MG63 (cell line): ENCODE measurements at regions not wholly inside any gene's neighbourhood (a gene's known extent, or its start where the extent isn't known, plus 50 kb on each side); places are given as distances from the start of the nearest gene placed in this dataset.
A peak's percentile ranks its signal among the peaks of the same experiment; 100 is the strongest.

ENCODE experiments used
- DNase-seq: peaks from one replicate; pipeline ENCODE4 v3.0.0-alpha.2; 2020
- H3K27me3 ChIP-seq: fragments of 250-450 bp; sonication (Bioruptor Pico); 2 replicates; pipeline ENCODE4 v1.5.1; 2020; ENCODE audit warnings: mild to moderate bottlenecking, moderate library complexity
- H3K36me3 ChIP-seq: fragments of 250-450 bp; sonication (Bioruptor Pico); 2 replicates; pipeline ENCODE4 v1.5.1; 2020; ENCODE audit warnings: mild to moderate bottlenecking, moderate library complexity
- H3K4me3 ChIP-seq: fragments of 250-450 bp; sonication (Bioruptor Pico); 2 replicates; pipeline ENCODE4 v1.5.1; 2020; ENCODE audit warnings: mild to moderate bottlenecking, moderate library complexity
- H3K9me3 ChIP-seq: fragments of 250-450 bp; sonication (Bioruptor Pico); 2 replicates; pipeline ENCODE4 v1.5.1; 2020; ENCODE audit warnings: mild to moderate bottlenecking, moderate library complexity

GRCh38 chr1:68320349-68320748, 88.0 kb upstream of the WLS start:
- no peak for DNase-seq
- Histone ChIP-seq H3K36me3 (no peaks in the 10 kb centered on the region), H3K9me3 (no peaks in the 10 kb centered on the region), H3K27me3 (no peaks in the 10 kb centered on the region), H3K4me3 (no peak overlapping the region)

- Histone ChIP-seq H3K9me3 (no peaks in the 10 kb centered on the region), H3K36me3 (no peaks in the 10 kb centered on the region), H3K27me3 (no peaks in the 10 kb centered on the region), H3K4me3 (no peak overlapping the region)
- DNase-seq: no peak
Measured at GRCh38 chr1:68319907-68320306, 87.6 kb upstream of the WLS start.

DNA sequence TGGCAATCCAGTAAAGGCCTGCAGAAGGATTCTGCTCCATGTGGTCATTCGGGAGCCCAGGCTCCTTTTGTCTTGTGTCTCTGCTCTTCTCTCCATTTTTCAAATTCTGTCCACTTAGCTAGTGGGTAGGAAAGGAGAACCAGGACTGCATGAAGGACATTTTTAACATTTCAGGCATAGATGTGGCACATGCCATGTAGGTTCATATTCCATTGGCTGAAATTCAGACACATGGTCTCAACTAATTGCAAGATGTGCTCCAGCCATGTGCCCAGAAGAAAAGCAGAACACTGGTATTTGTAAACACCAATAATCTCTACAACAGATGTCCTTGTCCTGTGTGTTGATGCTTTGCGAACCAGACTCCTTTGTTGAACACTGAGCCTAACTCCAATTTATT, 85.2 kb upstream of the WLS start:
- H3K27me3 ChIP-seq: no peaks in the 10 kb centered on the region
- H3K9me3 ChIP-seq: no peaks in the 10 kb centered on the region
- H3K36me3 ChIP-seq: no peaks in the 10 kb centered on the region
- H3K4me3 ChIP-seq: no peak overlapping the region
- no peak for DNase-seq

GRCh38 chr1:68314151-68314780, 81.9 kb upstream of the WLS start:
- H3K9me3 ChIP-seq: no peaks in the 10 kb centered on the region
- H3K27me3 ChIP-seq: no peaks in the 10 kb centered on the region
- no peaks in the 10 kb centered on the region for H3K36me3 ChIP-seq
- DNase-seq: no peak
- H3K4me3 ChIP-seq: no peak overlapping the region

DNA sequence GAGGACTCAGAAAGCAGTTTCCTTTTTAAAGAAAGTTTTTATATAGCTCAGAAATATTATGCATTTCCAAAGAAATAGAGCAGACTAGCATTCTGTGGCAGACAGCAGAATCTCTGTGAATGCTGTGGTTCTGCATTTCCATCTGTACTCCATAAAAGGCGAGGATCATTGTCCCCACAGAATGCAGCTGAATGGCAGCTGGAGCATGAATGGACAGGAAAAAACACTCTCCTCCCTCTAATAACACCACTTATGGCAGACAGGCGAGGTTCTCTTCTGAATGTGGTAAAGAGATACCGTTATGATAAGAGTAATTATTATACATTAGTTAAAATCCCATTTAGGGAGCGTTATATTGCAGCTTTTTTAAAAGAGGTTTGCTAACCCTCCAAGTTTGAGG, 81.4 kb upstream of the WLS start:
- H3K4me3 ChIP-seq: no peak overlapping the region
- DNase-seq: no peak
- no peaks in the 10 kb centered on the region for H3K36me3 ChIP-seq
- H3K9me3 ChIP-seq: no peaks in the 10 kb centered on the region
- no peaks in the 10 kb centered on the region for H3K27me3 ChIP-seq

- no peak for DNase-seq
- H3K4me3 ChIP-seq: no peak overlapping the region
Measured at GRCh38 chr1:68308034-68308433, 75.7 kb upstream of the WLS start.

GRCh38 chr1:68307378-68307787, 75.1 kb upstream of the WLS start:
- Histone ChIP-seq H3K36me3 (no peaks in the 10 kb centered on the region), H3K9me3 (no peaks in the 10 kb centered on the region), H3K4me3 (no peak overlapping the region), H3K27me3 (no peaks in the 10 kb centered on the region)
- no peak for DNase-seq

More at GRCh38 chr1:68308034-68308433, 75.7 kb upstream of the WLS start:
- no peaks in the 10 kb centered on the region for H3K27me3 ChIP-seq
- H3K36me3 ChIP-seq: no peaks in the 10 kb centered on the region
- H3K9me3 ChIP-seq: no peaks in the 10 kb centered on the region

DNA sequence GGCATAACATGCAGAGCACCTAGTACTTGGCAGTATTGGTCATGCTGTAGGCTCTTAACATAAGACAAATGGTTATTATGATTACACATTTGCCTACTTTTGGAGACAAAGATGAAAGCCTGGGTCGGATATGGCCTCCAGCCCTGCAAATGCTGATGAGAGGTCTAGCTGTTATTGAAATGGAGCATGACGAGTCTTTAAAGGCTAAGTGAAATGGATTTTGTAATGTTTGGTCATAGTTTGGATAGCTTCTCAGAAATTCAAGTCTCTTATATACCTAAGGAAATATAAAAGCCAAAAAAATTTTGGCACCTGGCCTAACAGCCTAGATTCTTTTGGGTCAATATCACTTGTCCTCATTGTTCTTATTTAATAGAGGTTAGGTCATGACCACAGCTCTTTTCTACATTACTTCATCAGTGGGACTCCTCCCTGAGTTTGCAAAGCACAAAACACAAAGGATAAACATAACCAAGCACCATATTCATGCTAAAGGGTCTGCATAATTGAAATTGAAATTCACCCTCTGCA, 69.2 kb upstream of the WLS start:
- H3K27me3 ChIP-seq: no peaks in the 10 kb centered on the region
- DNase-seq: peak; percentile 53
- H3K36me3 ChIP-seq: no peaks in the 10 kb centered on the region
- no peaks in the 10 kb centered on the region for H3K9me3 ChIP-seq
- H3K4me3 ChIP-seq: no peak overlapping the region

DNA sequence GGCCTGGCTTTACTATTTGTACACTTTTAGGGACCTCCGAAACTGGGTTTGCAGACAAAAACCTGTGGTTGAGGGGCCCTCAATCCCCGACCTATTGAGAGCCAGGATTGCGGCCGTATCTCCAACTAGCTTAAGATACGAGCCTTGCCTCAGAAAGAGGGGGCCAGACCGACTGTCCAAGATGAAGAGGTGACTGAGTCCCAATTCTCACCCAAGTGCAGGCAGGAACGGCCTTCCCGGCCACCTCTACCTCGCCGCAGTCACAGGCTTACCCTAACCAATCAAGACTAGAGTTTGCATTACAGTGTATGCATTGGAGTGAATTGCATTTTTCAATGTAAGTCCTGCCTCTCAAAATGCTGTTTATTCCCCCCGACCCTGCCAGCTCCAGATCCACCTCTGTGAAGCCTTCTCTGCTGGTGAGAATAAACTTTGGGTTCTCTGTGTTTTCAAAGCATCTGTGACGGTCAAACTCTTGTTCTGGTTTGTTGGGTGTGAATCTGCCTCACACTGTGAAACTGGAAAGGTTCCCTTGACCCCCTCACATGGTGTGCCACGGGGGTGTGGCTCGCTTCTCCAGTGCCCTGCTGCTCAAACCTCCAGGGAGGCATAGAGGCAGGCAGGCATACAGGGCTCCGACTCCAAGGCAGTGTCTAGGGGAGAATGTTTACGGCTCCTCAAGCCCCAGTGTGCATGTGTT, 62.2 kb upstream of the WLS start:
- Histone ChIP-seq H3K36me3 (no peaks in the 10 kb centered on the region), H3K27me3 (no peaks in the 10 kb centered on the region), H3K4me3 (no peak overlapping the region), H3K9me3 (no peaks in the 10 kb centered on the region)
- no peak for DNase-seq

DNA sequence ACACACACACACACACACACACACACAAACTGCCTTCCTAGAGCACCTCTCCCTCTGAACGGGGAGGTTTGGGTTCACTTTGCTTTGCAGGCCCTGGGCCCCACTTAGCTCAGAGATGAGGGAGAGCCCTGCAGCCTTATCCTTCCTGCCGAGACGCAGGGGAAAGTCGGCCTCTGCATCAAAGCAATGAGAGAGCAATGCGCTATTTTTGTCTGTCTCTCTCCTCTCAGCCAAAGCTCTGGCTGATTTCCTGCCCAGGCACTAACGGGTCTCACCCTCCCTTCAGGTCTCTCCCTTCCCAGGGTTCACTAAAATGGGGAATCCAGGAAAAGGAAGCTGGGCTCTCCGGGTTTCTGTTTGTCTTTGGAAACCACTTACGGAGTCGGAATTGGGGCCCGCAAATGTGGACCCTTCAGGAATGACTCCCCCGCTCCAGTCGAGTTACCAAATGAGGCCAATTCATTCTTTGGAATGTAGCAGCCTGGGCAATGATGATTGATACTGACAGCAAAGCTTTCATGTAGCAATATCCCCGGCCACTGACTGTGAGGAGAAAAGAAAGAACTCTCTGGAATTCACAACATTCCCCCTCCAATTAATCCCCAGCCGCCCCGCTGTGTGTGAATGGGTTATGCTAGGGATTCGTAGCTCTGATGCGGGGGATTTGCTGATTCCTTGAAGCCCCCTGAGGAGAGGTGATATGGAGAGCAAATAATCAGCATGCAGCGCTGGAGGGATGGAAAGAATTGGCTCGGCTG, 61.5 kb upstream of the WLS start:
- H3K9me3 ChIP-seq: no peaks in the 10 kb centered on the region
- H3K27me3 ChIP-seq: no peaks in the 10 kb centered on the region
- DNase-seq: no peak
- no peaks in the 10 kb centered on the region for H3K36me3 ChIP-seq
- no peak overlapping the region for H3K4me3 ChIP-seq

DNA sequence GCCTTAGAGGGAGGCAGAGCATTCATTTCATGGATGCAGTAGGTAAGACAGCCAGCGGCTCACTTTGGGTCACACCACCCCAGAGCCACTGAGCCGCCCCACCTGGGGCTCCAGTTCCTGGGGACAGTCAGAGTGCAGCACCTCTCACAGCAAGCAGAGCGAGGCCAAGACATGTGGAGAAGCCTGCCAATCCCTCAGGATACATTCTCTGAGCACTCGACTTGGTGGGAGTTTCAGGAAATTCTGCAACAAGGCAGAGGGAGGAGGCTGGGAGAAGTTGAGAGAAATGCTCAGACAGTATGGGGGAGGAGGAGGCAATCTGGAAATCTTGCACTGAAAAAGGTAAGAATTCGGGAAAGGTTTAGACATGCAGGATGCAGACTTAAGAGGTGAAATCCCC, 60.8 kb upstream of the WLS start:
- Histone ChIP-seq H3K27me3 (no peaks in the 10 kb centered on the region), H3K9me3 (no peaks in the 10 kb centered on the region), H3K36me3 (no peaks in the 10 kb centered on the region), H3K4me3 (no peak overlapping the region)
- no peak for DNase-seq

DNA sequence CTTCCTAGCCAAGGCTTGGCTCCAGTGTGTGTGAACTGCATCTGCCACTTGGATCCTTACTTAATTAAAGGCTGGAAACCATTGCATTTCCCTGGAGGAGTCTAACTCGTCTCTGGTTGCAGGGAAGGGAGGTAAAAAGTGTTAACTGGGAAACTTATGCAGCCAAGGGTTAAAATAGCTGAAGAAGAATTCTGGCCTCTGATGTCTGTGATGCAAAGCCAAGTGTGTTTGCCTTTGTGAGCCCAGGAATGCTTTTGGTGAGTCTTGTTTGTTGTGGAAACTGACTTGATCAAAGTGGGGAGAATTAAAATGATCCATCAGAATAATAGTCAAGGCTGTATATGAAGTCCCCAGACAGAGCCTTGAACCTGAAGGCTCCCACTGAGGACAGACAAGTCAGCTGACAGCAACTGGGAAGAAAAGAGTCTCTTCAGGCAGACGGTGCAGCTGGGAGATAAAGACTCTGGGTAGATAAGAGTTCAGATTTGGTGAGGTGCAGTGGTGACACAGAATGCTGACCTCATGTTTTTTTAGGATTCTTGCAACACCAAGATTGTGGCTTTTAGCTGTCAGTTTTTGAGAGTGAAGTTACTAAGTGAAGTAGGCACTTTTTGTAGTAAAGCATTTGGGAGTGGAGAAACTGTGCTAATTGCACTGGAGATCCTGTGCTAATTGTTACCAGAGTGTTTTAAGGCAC, 59.5 kb upstream of the WLS start:
- no peaks in the 10 kb centered on the region for H3K9me3 ChIP-seq
- no peak for DNase-seq
- no peak overlapping the region for H3K4me3 ChIP-seq
- H3K36me3 ChIP-seq: no peaks in the 10 kb centered on the region
- no peaks in the 10 kb centered on the region for H3K27me3 ChIP-seq

- Histone ChIP-seq H3K4me3 (no peak overlapping the region), H3K36me3 (no peaks in the 10 kb centered on the region), H3K9me3 (no peaks in the 10 kb centered on the region), H3K27me3 (no peaks in the 10 kb centered on the region)
- DNase-seq: no peak
Measured at GRCh38 chr1:68287241-68287640, 54.9 kb upstream of the WLS start.

DNA sequence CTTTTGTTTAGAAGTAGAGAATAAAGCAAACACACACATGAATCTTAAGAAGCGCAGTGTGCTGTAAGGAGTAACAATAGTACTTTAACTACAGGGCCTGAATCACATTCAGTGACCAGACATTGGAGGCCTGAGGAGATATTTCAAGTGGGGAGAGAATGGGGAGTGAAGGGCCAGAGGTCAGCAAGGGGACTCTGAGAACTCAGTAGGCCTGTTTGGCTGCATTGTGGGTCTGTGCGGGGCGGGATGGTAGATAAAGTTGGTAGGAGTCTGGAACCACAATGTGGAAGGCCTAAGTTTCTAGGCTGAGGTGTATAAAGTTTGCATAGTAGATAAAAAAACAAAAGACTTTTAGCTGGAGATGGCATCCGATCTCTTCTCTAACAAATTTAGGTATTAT, 52.7 kb upstream of the WLS start:
- H3K4me3 ChIP-seq: no peak overlapping the region
- no peaks in the 10 kb centered on the region for H3K9me3 ChIP-seq
- no peaks in the 10 kb centered on the region for H3K36me3 ChIP-seq
- no peaks in the 10 kb centered on the region for H3K27me3 ChIP-seq
- DNase-seq: no peak

- Histone ChIP-seq H3K4me3 (no peak overlapping the region), H3K36me3 (no peaks in the 10 kb centered on the region), H3K27me3 (no peaks in the 10 kb centered on the region), H3K9me3 (no peaks in the 10 kb centered on the region)
- DNase-seq: no peak
Measured at GRCh38 chr1:68281946-68282615, 49.8 kb upstream of the WLS start.
